PC-9 (cell line): ENCODE measurements at regions not wholly inside any gene's neighbourhood (a gene's known extent, or its start where the extent isn't known, plus 50 kb on each side); places are given as distances from the start of the nearest gene placed in this dataset.

Source experiments
- EZH2 ChIP-seq: fragments of 200-600 bp; sonication (generic); IDR thresholded peaks from 2 replicates; pipeline ENCODE4 v1.8.0; 2017; ENCODE audit warnings: antibody characterized with exemption, low read depth
- TF ChIP-seq, protein P1 (sequence below): fragments of 200-600 bp; sonication (generic); conservative IDR thresholded peaks from 2 replicates; pipeline ENCODE4 v1.6.1; 2017; ENCODE audit warnings: mixed run types, antibody characterized with exemption, mild to moderate bottlenecking, moderate library complexity

DNA sequence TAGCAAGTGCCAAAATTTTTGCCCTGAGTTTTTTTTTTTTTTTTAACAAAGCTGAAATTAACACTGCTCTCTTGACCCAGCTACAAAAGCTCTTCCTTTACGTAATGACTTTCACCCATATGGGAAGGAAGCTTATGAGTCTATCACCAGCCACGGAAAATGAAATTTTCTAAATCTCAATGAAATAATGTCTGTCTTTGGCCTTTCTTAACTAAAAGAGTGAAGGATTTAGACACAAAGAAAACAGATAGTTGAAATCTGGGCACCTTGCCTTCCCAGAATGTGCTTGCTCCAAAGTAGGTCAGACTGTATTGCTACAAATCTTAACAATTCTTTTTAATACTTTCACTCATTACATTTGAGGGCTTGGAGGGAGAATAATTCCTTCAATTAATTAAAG is 180.8 kb upstream of the MGAT5 start:
- TF ChIP-seq, protein P1, sequence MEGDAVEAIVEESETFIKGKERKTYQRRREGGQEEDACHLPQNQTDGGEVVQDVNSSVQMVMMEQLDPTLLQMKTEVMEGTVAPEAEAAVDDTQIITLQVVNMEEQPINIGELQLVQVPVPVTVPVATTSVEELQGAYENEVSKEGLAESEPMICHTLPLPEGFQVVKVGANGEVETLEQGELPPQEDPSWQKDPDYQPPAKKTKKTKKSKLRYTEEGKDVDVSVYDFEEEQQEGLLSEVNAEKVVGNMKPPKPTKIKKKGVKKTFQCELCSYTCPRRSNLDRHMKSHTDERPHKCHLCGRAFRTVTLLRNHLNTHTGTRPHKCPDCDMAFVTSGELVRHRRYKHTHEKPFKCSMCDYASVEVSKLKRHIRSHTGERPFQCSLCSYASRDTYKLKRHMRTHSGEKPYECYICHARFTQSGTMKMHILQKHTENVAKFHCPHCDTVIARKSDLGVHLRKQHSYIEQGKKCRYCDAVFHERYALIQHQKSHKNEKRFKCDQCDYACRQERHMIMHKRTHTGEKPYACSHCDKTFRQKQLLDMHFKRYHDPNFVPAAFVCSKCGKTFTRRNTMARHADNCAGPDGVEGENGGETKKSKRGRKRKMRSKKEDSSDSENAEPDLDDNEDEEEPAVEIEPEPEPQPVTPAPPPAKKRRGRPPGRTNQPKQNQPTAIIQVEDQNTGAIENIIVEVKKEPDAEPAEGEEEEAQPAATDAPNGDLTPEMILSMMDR: no peak
- TF ChIP-seq EZH2: no peak
